SIG-M5 treated with dmso at 0.1 percent for 504 hours (cell line): ENCODE measurements at regions not wholly inside any gene's neighbourhood (a gene's known extent, or its start where the extent isn't known, plus 50 kb on each side); places are given as distances from the start of the nearest gene placed in this dataset.

Experiments used
- DNase-seq: peaks from one replicate; lab custom pipeline; 2025; ENCODE audit not compliant: unreplicated experiment; lab: John Stamatoyannopoulos, UW

GRCh38 chr7:42987648-42988214 lies 55.6 kb downstream of the MRPL32 start:
- no peak for DNase-seq

GRCh38 chr7:42991024-42991423 lies 58.8 kb downstream of the MRPL32 start:
- no peak for DNase-seq

- no peak for DNase-seq
These were observed 59.9 kb downstream of the MRPL32 start for GRCh38 chr7:42991913-42992591.

- peak; percentile 10 for DNase-seq
These were observed 60.9 kb downstream of the MRPL32 start for GRCh38 chr7:42993038-42993437.

- no peak for DNase-seq
These were observed 61.9 kb downstream of the MRPL32 start for GRCh38 chr7:42994096-42994495.

- DNase-seq = no peak
These were observed 65.4 kb downstream of the MRPL32 start for GRCh38 chr7:42997611-42998010.

- DNase-seq = no peak
These were observed 71.9 kb downstream of the MRPL32 start for GRCh38 chr7:43004082-43004481.

GRCh38 chr7:43006008-43006407 lies 73.8 kb downstream of the MRPL32 start:
- no peak for DNase-seq

- DNase-seq = no peak
These were observed 77.9 kb downstream of the MRPL32 start for GRCh38 chr7:43010061-43010460.

GRCh38 chr7:43011879-43012278 lies 79.7 kb downstream of the MRPL32 start:
- no peak for DNase-seq

- no peak for DNase-seq
These were observed 82.2 kb downstream of the MRPL32 start for GRCh38 chr7:43014406-43014805.

GRCh38 chr7:43015301-43015700 lies 83.1 kb downstream of the MRPL32 start:
- no peak for DNase-seq

GRCh38 chr7:43018446-43018845 lies 86.3 kb downstream of the MRPL32 start:
- no peak for DNase-seq

GRCh38 chr7:43021431-43021830 lies 89.3 kb downstream of the MRPL32 start:
- no peak for DNase-seq

GRCh38 chr7:43022008-43022407 lies 89.8 kb downstream of the MRPL32 start:
- no peak for DNase-seq

- no peak for DNase-seq
These were observed 79.1 kb upstream of the HECW1 start for GRCh38 chr7:43033369-43033768.

GRCh38 chr7:43034535-43035002 lies 77.9 kb upstream of the HECW1 start:
- no peak for DNase-seq

GRCh38 chr7:43037531-43037930 lies 74.9 kb upstream of the HECW1 start:
- no peak for DNase-seq

- DNase-seq = no peak
These were observed 74.2 kb upstream of the HECW1 start for GRCh38 chr7:43038254-43038653.

- DNase-seq = no peak
These were observed 73.1 kb upstream of the HECW1 start for GRCh38 chr7:43039346-43039745.

GRCh38 chr7:43040461-43040860 lies 72.0 kb upstream of the HECW1 start:
- DNase-seq = no peak

GRCh38 chr7:43041105-43041504 lies 71.3 kb upstream of the HECW1 start:
- DNase-seq = no peak

- DNase-seq = no peak
These were observed 70.7 kb upstream of the HECW1 start for GRCh38 chr7:43041724-43042123.
